ENCODE measurements at regions not wholly inside any gene's neighbourhood (a gene's known extent, or its start where the extent isn't known, plus 50 kb on each side); places are given as distances from the start of the nearest gene placed in this dataset.

DNA sequence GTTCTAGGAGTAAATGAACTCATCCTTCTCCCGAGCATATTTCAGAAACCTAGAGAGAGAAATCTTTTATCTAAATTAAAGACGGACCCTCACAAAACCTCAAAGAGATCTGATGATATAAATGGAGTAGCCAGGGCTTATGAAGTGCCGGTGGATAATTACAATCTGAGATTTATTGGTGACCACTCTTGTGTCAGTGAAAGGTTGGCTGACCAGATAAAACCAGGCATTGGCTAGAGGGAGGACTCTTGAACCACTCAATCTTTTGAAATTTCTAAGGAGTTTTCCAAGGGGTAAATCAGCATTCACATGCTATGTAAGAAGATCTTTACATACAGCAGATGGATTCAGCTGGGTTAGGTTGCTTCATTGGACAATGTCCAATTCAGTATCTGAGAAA, 227.3 kb upstream of the MMADHC start:
- H3K27ac ChIP-seq (ENCODE audit: low read depth, low read length), result no peak overlapping the region
- no peak overlapping the region for H4K8ac ChIP-seq (ENCODE audit: low read depth, low read length)
- H4K12ac ChIP-seq (ENCODE audit: low read depth, low read length), result no peak overlapping the region
- WGBS (ENCODE audit: extremely low coverage, insufficient coverage, insufficient read length), result no CpG with 5 or more reads among the region's 3 CpGs
- no peak overlapping the region for H2BK12ac ChIP-seq (ENCODE audit: low read length)
- H3K79me1 ChIP-seq (ENCODE audit: low read length), result no peaks in the 10 kb centered on the region
- no peak overlapping the region for H2AFZ ChIP-seq (ENCODE audit: insufficient read depth, low read length, poor library complexity)
- H2BK120ac ChIP-seq (ENCODE audit: insufficient read depth, low read length, poor library complexity), result no peak overlapping the region
- H3K4ac ChIP-seq (ENCODE audit: low read depth, low read length), result no peak overlapping the region
- no peak overlapping the region for H2BK5ac ChIP-seq (ENCODE audit: low read depth, low read length, poor library complexity)
- H3K4me1 ChIP-seq (ENCODE audit: control insufficient read depth in 1 of 2, insufficient read depth in 2 of 2, low read length in 2 of 2), result no peaks in the 10 kb centered on the region
- H3K9me3 ChIP-seq (ENCODE audit: insufficient read depth, low read depth, low read length), result no peaks in the 10 kb centered on the region
- H2AK5ac ChIP-seq (ENCODE audit: low read length), result no peak overlapping the region
- H3K18ac ChIP-seq (ENCODE audit: low read length), result no peak overlapping the region
- no peak overlapping the region for H3K14ac ChIP-seq (ENCODE audit: low read length)
- H3K4me2 ChIP-seq (ENCODE audit: low read length), result no peak overlapping the region
- H4K91ac ChIP-seq (ENCODE audit: low read depth, low read length), result no peak overlapping the region
- DNase-seq, result no peak
- no peak overlapping the region for H3K9ac ChIP-seq (ENCODE audit: low read length)
- no peak overlapping the region for H3K4me3 ChIP-seq (ENCODE audit: low read depth, low read length)
- no peak overlapping the region for H3K23ac ChIP-seq (ENCODE audit: low read length)
- H3K79me2 ChIP-seq (ENCODE audit: control insufficient read depth, insufficient read depth, low read length, poor library complexity), result no peaks in the 10 kb centered on the region
- H3K27me3 ChIP-seq (ENCODE audit: insufficient read depth, low read length), result no peaks in the 10 kb centered on the region
- H3K36me3 ChIP-seq (ENCODE audit: control insufficient read depth in 1 of 2, insufficient read depth in 2 of 2, low read length in 2 of 2), result no peaks in the 10 kb centered on the region

DNA sequence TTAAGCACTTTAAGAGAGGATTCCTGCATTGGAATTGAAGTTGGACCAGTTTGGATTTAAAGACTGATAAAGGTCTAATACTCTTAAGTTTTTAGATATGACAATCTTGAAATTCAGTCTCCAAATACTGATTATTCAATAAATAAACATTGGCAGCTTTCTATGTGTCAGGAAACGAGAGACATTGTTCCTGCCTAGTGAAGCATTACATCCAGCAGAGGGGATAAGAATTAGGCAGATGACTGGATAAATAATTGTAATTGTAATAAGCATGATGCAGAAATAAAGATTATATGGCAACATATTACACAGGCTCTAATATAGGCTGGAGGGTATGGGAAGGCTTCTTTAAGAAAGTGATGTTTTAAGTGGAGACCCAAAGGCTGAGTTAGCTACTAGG, 226.5 kb upstream of the MMADHC start:
- Histone ChIP-seq H2AK5ac (ENCODE audit: low read length) (no peak overlapping the region), H3K9me3 (ENCODE audit: insufficient read depth, low read depth, low read length) (no peaks in the 10 kb centered on the region), H3K23ac (ENCODE audit: low read length) (no peak overlapping the region), H3K79me2 (ENCODE audit: control insufficient read depth, insufficient read depth, low read length, poor library complexity) (no peaks in the 10 kb centered on the region), H2AFZ (ENCODE audit: insufficient read depth, low read length, poor library complexity) (no peak overlapping the region), H4K8ac (ENCODE audit: low read depth, low read length) (no peak overlapping the region), H3K9ac (ENCODE audit: low read length) (no peak overlapping the region), H3K36me3 (ENCODE audit: control insufficient read depth in 1 of 2, insufficient read depth in 2 of 2, low read length in 2 of 2) (no peaks in the 10 kb centered on the region), H3K18ac (ENCODE audit: low read length) (no peak overlapping the region), H4K91ac (ENCODE audit: low read depth, low read length) (no peak overlapping the region), H2BK12ac (ENCODE audit: low read length) (no peak overlapping the region), H2BK120ac (ENCODE audit: insufficient read depth, low read length, poor library complexity) (no peak overlapping the region), H3K14ac (ENCODE audit: low read length) (no peak overlapping the region), H3K4me1 (ENCODE audit: control insufficient read depth in 1 of 2, insufficient read depth in 2 of 2, low read length in 2 of 2) (no peaks in the 10 kb centered on the region), H3K4me3 (ENCODE audit: low read depth, low read length) (no peak overlapping the region), H3K4me2 (ENCODE audit: low read length) (no peak overlapping the region), H3K79me1 (ENCODE audit: low read length) (no peaks in the 10 kb centered on the region), H3K27ac (ENCODE audit: low read depth, low read length) (no peak overlapping the region), H4K12ac (ENCODE audit: low read depth, low read length) (no peak overlapping the region), H3K27me3 (ENCODE audit: insufficient read depth, low read length) (no peaks in the 10 kb centered on the region), H2BK5ac (ENCODE audit: low read depth, low read length, poor library complexity) (no peak overlapping the region), H3K4ac (ENCODE audit: low read depth, low read length) (no peak overlapping the region)
- no peak for DNase-seq
- no CpG with 5 or more reads among the region's 1 CpG for WGBS (ENCODE audit: extremely low coverage, insufficient coverage, insufficient read length)

DNA sequence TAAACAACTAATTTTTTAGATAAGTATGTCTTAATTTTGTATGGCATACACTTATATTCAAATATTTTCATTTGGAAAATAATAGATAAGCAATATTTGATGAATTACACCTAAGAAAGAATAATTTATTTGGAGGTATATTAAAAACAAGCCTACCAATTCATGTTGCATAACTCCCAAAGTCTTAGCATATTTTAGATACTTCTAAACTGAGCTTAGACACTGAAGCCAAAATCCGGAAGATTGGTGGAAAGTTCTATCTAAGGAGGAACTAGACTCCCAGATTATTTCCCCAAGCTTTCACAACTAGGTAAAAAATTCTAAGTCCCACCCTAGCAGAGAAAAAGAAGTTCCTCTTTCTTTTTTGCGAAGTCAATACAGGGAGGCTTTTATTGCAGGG, 221.0 kb upstream of the MMADHC start:
- Histone ChIP-seq H2BK5ac (ENCODE audit: low read depth, low read length, poor library complexity) (no peak overlapping the region), H3K4me3 (ENCODE audit: low read depth, low read length) (no peak overlapping the region), H3K23ac (ENCODE audit: low read length) (no peak overlapping the region), H3K9me3 (ENCODE audit: insufficient read depth, low read depth, low read length) (no peaks in the 10 kb centered on the region), H3K4ac (ENCODE audit: low read depth, low read length) (no peak overlapping the region), H4K8ac (ENCODE audit: low read depth, low read length) (no peak overlapping the region), H2AFZ (ENCODE audit: insufficient read depth, low read length, poor library complexity) (no peak overlapping the region), H3K14ac (ENCODE audit: low read length) (no peak overlapping the region), H3K4me2 (ENCODE audit: low read length) (no peak overlapping the region), H2BK120ac (ENCODE audit: insufficient read depth, low read length, poor library complexity) (no peak overlapping the region), H3K36me3 (ENCODE audit: control insufficient read depth in 1 of 2, insufficient read depth in 2 of 2, low read length in 2 of 2) (no peaks in the 10 kb centered on the region), H4K91ac (ENCODE audit: low read depth, low read length) (no peak overlapping the region), H3K27ac (ENCODE audit: low read depth, low read length) (no peak overlapping the region), H3K79me2 (ENCODE audit: control insufficient read depth, insufficient read depth, low read length, poor library complexity) (no peaks in the 10 kb centered on the region), H3K27me3 (ENCODE audit: insufficient read depth, low read length) (no peaks in the 10 kb centered on the region), H3K4me1 (ENCODE audit: control insufficient read depth in 1 of 2, insufficient read depth in 2 of 2, low read length in 2 of 2) (no peaks in the 10 kb centered on the region), H3K18ac (ENCODE audit: low read length) (no peak overlapping the region), H3K79me1 (ENCODE audit: low read length) (no peaks in the 10 kb centered on the region), H2AK5ac (ENCODE audit: low read length) (no peak overlapping the region), H2BK12ac (ENCODE audit: low read length) (no peak overlapping the region), H3K9ac (ENCODE audit: low read length) (no peak overlapping the region), H4K12ac (ENCODE audit: low read depth, low read length) (no peak overlapping the region)
- no peak for DNase-seq
- WGBS (ENCODE audit: extremely low coverage, insufficient coverage, insufficient read length), result no CpG with 5 or more reads among the region's 2 CpGs

DNA sequence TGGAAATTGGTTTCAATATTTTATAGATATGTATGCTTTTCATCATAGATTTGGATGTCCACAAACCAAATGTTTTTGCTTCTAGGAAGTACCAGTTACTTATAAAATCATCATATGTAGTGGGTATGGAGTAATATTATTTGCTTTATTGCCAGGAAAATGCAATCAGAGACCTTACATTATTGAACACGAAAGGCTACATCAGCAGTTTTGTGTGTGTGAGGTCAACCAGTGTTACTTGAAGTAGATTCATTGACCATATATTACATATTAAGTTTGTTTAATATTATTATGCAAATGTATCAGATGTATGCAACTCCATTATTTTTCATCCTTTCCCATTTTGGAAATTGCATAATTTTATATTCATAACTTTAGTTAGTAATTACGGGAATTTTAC, 219.1 kb upstream of the MMADHC start:
- DNase-seq, result no peak

More for the DNA sequence above, 219.1 kb upstream of the MMADHC start:
- no peak overlapping the region for H4K8ac ChIP-seq (ENCODE audit: low read depth, low read length)
- no peak overlapping the region for H3K9ac ChIP-seq (ENCODE audit: low read length)
- no peak overlapping the region for H4K91ac ChIP-seq (ENCODE audit: low read depth, low read length)
- no peak overlapping the region for H2AK5ac ChIP-seq (ENCODE audit: low read length)
- no peak overlapping the region for H3K14ac ChIP-seq (ENCODE audit: low read length)
- no peak overlapping the region for H3K4ac ChIP-seq (ENCODE audit: low read depth, low read length)
- no peak overlapping the region for H3K4me2 ChIP-seq (ENCODE audit: low read length)
- H3K23ac ChIP-seq (ENCODE audit: low read length), result no peak overlapping the region
- no peaks in the 10 kb centered on the region for H3K36me3 ChIP-seq (ENCODE audit: control insufficient read depth in 1 of 2, insufficient read depth in 2 of 2, low read length in 2 of 2)
- no peak overlapping the region for H3K18ac ChIP-seq (ENCODE audit: low read length)
- no peaks in the 10 kb centered on the region for H3K79me1 ChIP-seq (ENCODE audit: low read length)
- no peaks in the 10 kb centered on the region for H3K4me1 ChIP-seq (ENCODE audit: control insufficient read depth in 1 of 2, insufficient read depth in 2 of 2, low read length in 2 of 2)
- no peak overlapping the region for H3K27ac ChIP-seq (ENCODE audit: low read depth, low read length)
- no peak overlapping the region for H2AFZ ChIP-seq (ENCODE audit: insufficient read depth, low read length, poor library complexity)
- H3K9me3 ChIP-seq (ENCODE audit: insufficient read depth, low read depth, low read length), result no peaks in the 10 kb centered on the region
- no peaks in the 10 kb centered on the region for H3K79me2 ChIP-seq (ENCODE audit: control insufficient read depth, insufficient read depth, low read length, poor library complexity)
- no peak overlapping the region for H4K12ac ChIP-seq (ENCODE audit: low read depth, low read length)
- no peak overlapping the region for H3K4me3 ChIP-seq (ENCODE audit: low read depth, low read length)
- WGBS (ENCODE audit: extremely low coverage, insufficient coverage, insufficient read length), result no CpG with 5 or more reads among the region's 2 CpGs
- no peak overlapping the region for H2BK12ac ChIP-seq (ENCODE audit: low read length)
- H3K27me3 ChIP-seq (ENCODE audit: insufficient read depth, low read length), result no peaks in the 10 kb centered on the region
- no peak overlapping the region for H2BK5ac ChIP-seq (ENCODE audit: low read depth, low read length, poor library complexity)
- H2BK120ac ChIP-seq (ENCODE audit: insufficient read depth, low read length, poor library complexity), result no peak overlapping the region
